Right lobe of liver (tissue), 6 donors: ENCODE measurements at regions not wholly inside any gene's neighbourhood (a gene's known extent, or its start where the extent isn't known, plus 50 kb on each side); places are given as distances from the start of the nearest gene placed in this dataset.
"Not testable (repeated sequence)": the region's sequence is repeated elsewhere in the genome, so short reads cannot be mapped to it uniquely, and the experiment has no call there.

Source experiments
- ATAC-seq, 4 donors: fragments of 200-7000 bp; cut with Tn5 transposase; one replicate each; pipeline ENCODE4 v1.9.1; 2020; ENCODE audit warnings: mild to moderate bottlenecking in 4 of 4, moderate library complexity in 4 of 4
- DNase-seq, 3 donors: peaks; one replicate each; pipeline ENCODE4 v3.0.0-alpha.2; 2020
- H3K27ac ChIP-seq, 3 donors: fragments of 200-600 bp; one replicate each; pipeline ENCODE4 v1.8.0; 2022
- H3K27me3 ChIP-seq, 2 donors: fragments of 200-600 bp; one replicate each; pipeline ENCODE4 v1.8.0; 2022
- H3K36me3 ChIP-seq, 4 donors: fragments of 200-600 bp; sonication (generic) in 1 of 4; one replicate each; pipeline versions ENCODE4 v1.5.1 to v1.8.0; 2017 to 2022; ENCODE audit warnings: control low read depth in 1 of 4
- H3K4me1 ChIP-seq, 4 donors: fragments of 200-600 bp; sonication (generic) in 1 of 4; one replicate each; pipeline versions ENCODE4 v1.5.1 to v1.8.0; 2017 to 2022; ENCODE audit warnings: control low read depth in 1 of 4
- H3K4me3 ChIP-seq, 3 donors: fragments of 200-600 bp; one replicate each; pipeline ENCODE4 v1.8.0; 2022
- H3K9me3 ChIP-seq, 4 donors: fragments of 200-600 bp; sonication (generic) in 1 of 4; one replicate each; pipeline versions ENCODE4 v1.5.1 to v1.8.0; 2017 to 2022; ENCODE audit warnings: control low read depth in 1 of 4
- WGBS: methylation state at CpG from one replicate; pipeline ENCODE4 v1.1.6; 2018; ENCODE audit warnings: low coverage, low lambda C conversion rate; ENCODE audit not compliant: insufficient coverage; ENCODE audit errors: missing lambda C conversion rate; 5-methylcytosine and 5-hydroxymethylcytosine counted together
- intact Hi-C, 2 donors: fragments of 100-400 bp; cut with DNase I; formaldehyde crosslinking; loops; one replicate each; pipeline versions ENCODE4 v1.11.2 to v1.14.1; 2022
- donor health status: DM: no; HTN: yes; CAD: no.
- donor health status: DM: no; HTN: no; CAD: no.
- donor health status: DM: no; HTN: no; CAD: no.
- donor health status: DM: no; HTN: yes; CAD: no.
- donor health status: DM: no; HTN: yes; CAD: no.

- peak in 1 of 4 donors; percentile 12 for ATAC-seq
- H3K27me3 ChIP-seq, H3K9me3 ChIP-seq, H3K36me3 ChIP-seq, intact Hi-C loops, H3K27ac ChIP-seq, DNase-seq, H3K4me1 ChIP-seq, H3K4me3 ChIP-seq: not testable (repeated sequence)
- WGBS = 78% methylated on average over 3 of the region's 4 CpGs
Measured at GRCh38 chr7:128561116-128561722, 84.7 kb downstream of the METTL2B start.

- not testable (repeated sequence) for ATAC-seq
- WGBS = 100% methylated on average over 1 of the region's 5 CpGs
Measured at GRCh38 chr7:128562795-128563194, 86.2 kb downstream of the METTL2B start.

GRCh38 chr7:128564123-128564700, 87.7 kb downstream of the METTL2B start:
- H3K4me3 ChIP-seq, H3K27ac ChIP-seq, ATAC-seq, intact Hi-C loops, H3K36me3 ChIP-seq, H3K27me3 ChIP-seq, DNase-seq, H3K4me1 ChIP-seq, H3K9me3 ChIP-seq: not testable (repeated sequence)
- WGBS = 83% methylated on average over 2 of the region's 2 CpGs

More at GRCh38 chr7:128562795-128563194, 86.2 kb downstream of the METTL2B start:
- DNase-seq, H3K4me1 ChIP-seq, intact Hi-C loops, H3K27me3 ChIP-seq, H3K27ac ChIP-seq, H3K36me3 ChIP-seq, H3K4me3 ChIP-seq, H3K9me3 ChIP-seq: not testable (repeated sequence)

GRCh38 chr7:128564932-128565864, 88.7 kb downstream of the METTL2B start:
- 77% methylated on average over 4 of the region's 4 CpGs for WGBS
- ATAC-seq = not testable (repeated sequence)

GRCh38 chr7:128575277-128575676, 96.8 kb upstream of the GARIN1A start:
- H3K4me3 ChIP-seq, ATAC-seq, DNase-seq, H3K27me3 ChIP-seq, H3K4me1 ChIP-seq, H3K27ac ChIP-seq, intact Hi-C loops, H3K9me3 ChIP-seq: not testable (repeated sequence)
- 100% methylated on average over 3 of the region's 3 CpGs for WGBS
- peaks cover 0 to 16% (median 9%) of the 10 kb centered on the region in 4 donors for H3K36me3 ChIP-seq

More at GRCh38 chr7:128564932-128565864, 88.7 kb downstream of the METTL2B start:
- intact Hi-C loops, H3K4me1 ChIP-seq, H3K27me3 ChIP-seq, H3K4me3 ChIP-seq, H3K36me3 ChIP-seq, H3K27ac ChIP-seq, H3K9me3 ChIP-seq, DNase-seq: not testable (repeated sequence)

GRCh38 chr7:128576953-128577352, 95.1 kb upstream of the GARIN1A start:
- WGBS = no CpG with 5 or more reads among the region's 27 CpGs
- peaks cover 0 to 21% (median 13%) of the 10 kb centered on the region in 4 donors for H3K36me3 ChIP-seq
- H3K4me1 ChIP-seq, H3K4me3 ChIP-seq, H3K9me3 ChIP-seq, H3K27ac ChIP-seq, ATAC-seq, intact Hi-C loops, DNase-seq, H3K27me3 ChIP-seq: not testable (repeated sequence)

GRCh38 chr7:128579843-128580242, 92.2 kb upstream of the GARIN1A start:
- H3K4me3 ChIP-seq, ATAC-seq, H3K4me1 ChIP-seq, DNase-seq, intact Hi-C loops, H3K27me3 ChIP-seq, H3K9me3 ChIP-seq, H3K27ac ChIP-seq: not testable (repeated sequence)
- peaks cover 0 to 25% (median 11%) of the 10 kb centered on the region in 4 donors for H3K36me3 ChIP-seq
- 83% methylated on average over 4 of the region's 4 CpGs for WGBS

GRCh38 chr7:128581100-128581499, 91.0 kb upstream of the GARIN1A start:
- H3K9me3 ChIP-seq, H3K27me3 ChIP-seq, DNase-seq, H3K27ac ChIP-seq, intact Hi-C loops, H3K4me3 ChIP-seq, ATAC-seq, H3K4me1 ChIP-seq: not testable (repeated sequence)
- peaks cover 0 to 20% (median 7%) of the 10 kb centered on the region in 4 donors for H3K36me3 ChIP-seq
- 83% methylated on average over 4 of the region's 5 CpGs for WGBS

GRCh38 chr7:128581825-128582561, 90.1 kb upstream of the GARIN1A start:
- H3K36me3 ChIP-seq = peaks cover 0 to 22% (median 7%) of the 10 kb centered on the region in 4 donors
- 79% methylated on average over 2 of the region's 2 CpGs for WGBS
- H3K4me1 ChIP-seq, H3K9me3 ChIP-seq, H3K4me3 ChIP-seq, H3K27me3 ChIP-seq, H3K27ac ChIP-seq, ATAC-seq, intact Hi-C loops, DNase-seq: not testable (repeated sequence)

- H3K27me3 ChIP-seq, ATAC-seq, intact Hi-C loops, H3K9me3 ChIP-seq, H3K4me1 ChIP-seq, DNase-seq, H3K4me3 ChIP-seq, H3K27ac ChIP-seq: not testable (repeated sequence)
- H3K36me3 ChIP-seq = peaks cover 0 to 14% (median 3%) of the 10 kb centered on the region in 4 donors
Measured at GRCh38 chr7:128586715-128587114, 85.4 kb upstream of the GARIN1A start.
